OCI-LY7 (cell line): ENCODE measurements at regions not wholly inside any gene's neighbourhood (a gene's known extent, or its start where the extent isn't known, plus 50 kb on each side); places are given as distances from the start of the nearest gene placed in this dataset.

ENCODE experiments used
- EZH2phosphoT487 ChIP-seq: fragments of 200-600 bp; sonication (generic); IDR thresholded peaks from 2 replicates; pipeline ENCODE4 v1.6.1; 2018; ENCODE audit warnings: low read depth, borderline replicate concordance, mild to moderate bottlenecking, mixed run types, antibody characterized with exemption, low read length, moderate library complexity, mixed read lengths
- TF ChIP-seq, protein P1 (sequence below): fragments of 200-600 bp; sonication (generic); conservative IDR thresholded peaks from 2 replicates; pipeline ENCODE4 v1.5.1; 2014; ENCODE audit warnings: mild to moderate bottlenecking, antibody characterized with exemption, low read length, moderate library complexity, mixed read lengths

DNA sequence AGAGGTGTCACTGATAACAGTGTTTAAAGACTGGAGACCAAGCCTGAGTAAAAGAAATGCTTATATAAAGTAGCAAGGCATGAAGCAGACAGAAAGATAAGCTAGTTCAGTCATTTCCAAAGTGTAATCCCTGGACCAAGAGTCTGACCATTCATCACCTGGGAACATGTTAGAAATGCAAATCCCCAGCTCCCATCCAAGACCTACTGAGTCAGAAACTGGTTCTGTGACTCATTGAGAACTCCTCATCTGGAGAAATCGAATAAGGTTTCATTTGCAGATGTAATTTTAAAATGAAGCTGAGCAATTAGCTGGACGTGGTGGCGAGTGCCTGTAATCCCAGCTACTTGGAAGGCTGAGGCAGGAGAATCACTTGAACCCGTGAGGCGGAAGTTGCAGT is 473.9 kb upstream of the UBE2E2 start:
- TF ChIP-seq, protein P1, sequence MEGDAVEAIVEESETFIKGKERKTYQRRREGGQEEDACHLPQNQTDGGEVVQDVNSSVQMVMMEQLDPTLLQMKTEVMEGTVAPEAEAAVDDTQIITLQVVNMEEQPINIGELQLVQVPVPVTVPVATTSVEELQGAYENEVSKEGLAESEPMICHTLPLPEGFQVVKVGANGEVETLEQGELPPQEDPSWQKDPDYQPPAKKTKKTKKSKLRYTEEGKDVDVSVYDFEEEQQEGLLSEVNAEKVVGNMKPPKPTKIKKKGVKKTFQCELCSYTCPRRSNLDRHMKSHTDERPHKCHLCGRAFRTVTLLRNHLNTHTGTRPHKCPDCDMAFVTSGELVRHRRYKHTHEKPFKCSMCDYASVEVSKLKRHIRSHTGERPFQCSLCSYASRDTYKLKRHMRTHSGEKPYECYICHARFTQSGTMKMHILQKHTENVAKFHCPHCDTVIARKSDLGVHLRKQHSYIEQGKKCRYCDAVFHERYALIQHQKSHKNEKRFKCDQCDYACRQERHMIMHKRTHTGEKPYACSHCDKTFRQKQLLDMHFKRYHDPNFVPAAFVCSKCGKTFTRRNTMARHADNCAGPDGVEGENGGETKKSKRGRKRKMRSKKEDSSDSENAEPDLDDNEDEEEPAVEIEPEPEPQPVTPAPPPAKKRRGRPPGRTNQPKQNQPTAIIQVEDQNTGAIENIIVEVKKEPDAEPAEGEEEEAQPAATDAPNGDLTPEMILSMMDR = no peak
- TF ChIP-seq EZH2phosphoT487 = no peak
